A549 (cell line): ENCODE measurements at regions not wholly inside any gene's neighbourhood (a gene's known extent, or its start where the extent isn't known, plus 50 kb on each side); places are given as distances from the start of the nearest gene placed in this dataset.

Experiments used
- ATAC-seq, 2 experiments: fragments of 200-7000 bp in 1 of 2; fragments of >200 bp in 1 of 2; cut with Nextera tagmentation in 1 of 2; cut with Tn5 transposase in 1 of 2; 3 replicates each; pipeline versions ENCODE4 v1.8.0 to v1.9.1; 2018 to 2020; ENCODE audit warnings: mild to moderate bottlenecking in 1 of 2, moderate library complexity in 1 of 2
- CTCF ChIA-PET: fragments of 300-600 bp; sonication (Branson Sonifier 250); formaldehyde crosslinking; extraction: SDS; loops from one replicate; lab custom pipeline; 2021; ENCODE audit warnings: antibody characterized with exemption, inconsistent platforms; lab: Yijun Ruan, JAX
- POLR2A ChIA-PET: fragments of 350-600 bp; formaldehyde crosslinking; extraction: SDS; loops from one replicate; lab custom pipeline; 2021; ENCODE audit warnings: antibody characterized with exemption, inconsistent platforms; lab: Yijun Ruan, JAX
- DNase-seq, 2 experiments: peaks; one replicate each; pipeline versions ENCODE4 v3.0.0 to v3.0.0-alpha.2; 2011 to 2016; ENCODE audit warnings: low read depth in 1 of 2, low spot score in 1 of 2
- FAIRE-seq: peaks from 2 replicates; lab custom pipeline; 2011; peaks lifted over from hg19 to GRCh38; lab: Jason Lieb, UNC
- H3K27ac ChIP-seq, 2 experiments: fragments of >200 bp; sonication (Bioruptor Twin); formaldehyde crosslinking; 3 replicates each; pipeline ENCODE4 v1.5.1; 2016 to 2017
- H3K4me1 ChIP-seq: fragments of >200 bp; sonication (Bioruptor Twin); formaldehyde crosslinking; 3 replicates; pipeline ENCODE4 v1.6.1; 2016
- H3K4me2 ChIP-seq: fragments of >200 bp; sonication (Bioruptor Twin); formaldehyde crosslinking; 3 replicates; pipeline ENCODE4 v1.6.1; 2016
- H3K4me3 ChIP-seq: fragments of >200 bp; sonication (Bioruptor Twin); formaldehyde crosslinking; 3 replicates; pipeline ENCODE4 v1.5.1; 2016
- H3K9me3 ChIP-seq: fragments of >200 bp; sonication (Bioruptor Twin); formaldehyde crosslinking; 3 replicates; pipeline ENCODE4 v1.6.1; 2016
- ATOH8 ChIP-seq: fragments of 250-450 bp; sonication (Bioruptor Pico); IDR thresholded peaks from 2 replicates; pipeline ENCODE4 v1.5.0; 2020; ENCODE audit warnings: low read depth, mild to moderate bottlenecking, moderate library complexity
- CBX2 ChIP-seq: fragments of 200-600 bp; sonication (generic); IDR thresholded peaks from 2 replicates; pipeline ENCODE4 v1.6.1; 2016; ENCODE audit warnings: low read depth, mild to moderate bottlenecking, borderline replicate concordance
- CHD2 ChIP-seq: fragments of 150-350 bp; IDR thresholded peaks from 2 replicates; pipeline ENCODE4 v1.6.1; 2014; ENCODE audit warnings: low read length; ENCODE audit not compliant: partially characterized antibody
- EP300 ChIP-seq, 2 experiments: fragments of >200 bp; sonication (Bioruptor Twin); formaldehyde crosslinking; IDR thresholded peaks; 2 replicates in 1 of 2; 3 replicates in 1 of 2; pipeline ENCODE4 v1.6.1; 2016 to 2017
- FOSL2 ChIP-seq, 2 experiments: fragments of 450-650 bp in 1 of 2; fragments of >200 bp in 1 of 2; sonication (Bioruptor Twin) in 1 of 2; formaldehyde crosslinking; IDR thresholded peaks; 2 replicates each; pipeline versions ENCODE4 v1.5.0 to v1.6.1; 2016 to 2020; ENCODE audit warnings: mild to moderate bottlenecking in 1 of 2, moderate library complexity in 1 of 2
- HDAC2 ChIP-seq: fragments of 200-600 bp; sonication (generic); IDR thresholded peaks from 2 replicates; pipeline ENCODE4 v1.6.1; 2016
- HES2 ChIP-seq: fragments of >200 bp; sonication (Bioruptor Twin); formaldehyde crosslinking; IDR thresholded peaks from 2 replicates; pipeline ENCODE4 v1.6.1; 2016
- HMGXB4 ChIP-seq: fragments of 250-450 bp; sonication (Bioruptor Pico); IDR thresholded peaks from 2 replicates; pipeline ENCODE4 v1.5.0; 2021; ENCODE audit warnings: mild to moderate bottlenecking, moderate library complexity, borderline replicate concordance
- HOXA7 ChIP-seq: fragments of 250-450 bp; sonication (Bioruptor Pico); IDR thresholded peaks from 2 replicates; pipeline ENCODE4 v1.5.0; 2020; ENCODE audit warnings: mild to moderate bottlenecking, moderate library complexity
- HOXB5 ChIP-seq: fragments of 250-450 bp; sonication (Bioruptor Pico); IDR thresholded peaks from 2 replicates; pipeline ENCODE4 v1.5.0; 2020; ENCODE audit warnings: mild to moderate bottlenecking, moderate library complexity
- KDM1A ChIP-seq: fragments of 200-600 bp; sonication (generic); IDR thresholded peaks from 2 replicates; pipeline ENCODE4 v1.6.1; 2016; ENCODE audit warnings: low read depth, mild to moderate bottlenecking
- KDM5A ChIP-seq: fragments of 200-600 bp; sonication (generic); IDR thresholded peaks from 2 replicates; pipeline ENCODE4 v1.6.1; 2016; ENCODE audit warnings: antibody characterized with exemption, mild to moderate bottlenecking
- NR3C1 ChIP-seq: fragments of >200 bp; sonication (Bioruptor Twin); formaldehyde crosslinking; IDR thresholded peaks from 3 replicates; pipeline ENCODE4 v1.6.1; 2017
- PHF8 ChIP-seq: fragments of 200-600 bp; sonication (generic); IDR thresholded peaks from 2 replicates; pipeline ENCODE4 v1.6.1; 2016; ENCODE audit warnings: low read depth, mild to moderate bottlenecking, antibody characterized with exemption, moderate library complexity, borderline replicate concordance
- POLR2A ChIP-seq: IDR thresholded peaks from 2 replicates; pipeline ENCODE4 v1.6.1; 2012; ENCODE audit warnings: mild to moderate bottlenecking, low read length
- SMC3 ChIP-seq: fragments of >200 bp; sonication (Bioruptor Twin); formaldehyde crosslinking; IDR thresholded peaks from 3 replicates; pipeline ENCODE4 v1.6.1; 2018; ENCODE audit warnings: inconsistent platforms
- USF2 ChIP-seq: fragments of 450-650 bp; IDR thresholded peaks from 2 replicates; pipeline ENCODE4 v1.6.1; 2014; ENCODE audit warnings: antibody characterized with exemption
- WGBS: methylation state at CpG from one replicate; pipeline ENCODE4 v1.1.6; 2017; ENCODE audit errors: missing lambda C conversion rate; 5-methylcytosine and 5-hydroxymethylcytosine counted together
- TF ChIP-seq, protein P1 (sequence below): fragments of 150-350 bp; IDR thresholded peaks from 2 replicates; pipeline ENCODE4 v1.6.1; 2014; ENCODE audit warnings: low read depth, mild to moderate bottlenecking, low read length

- CTCF ChIA-PET, result no interaction called here
- Histone ChIP-seq H3K4me2 (no peak overlapping the region), H3K27ac (no peak overlapping the region)
- no peak for TF ChIP-seq NR3C1
- no peak for TF ChIP-seq KDM5A
- no peak for TF ChIP-seq FOSL2 (IDR thresholded peaks at IDR 0.05)
- no peak for TF ChIP-seq FOSL2 (CRISPR knock-in tag; IDR thresholded peaks at IDR 0.05)
- no peak for TF ChIP-seq ATOH8 (CRISPR knock-in tag)
- no peak for TF ChIP-seq POLR2A
- no peak for TF ChIP-seq HMGXB4
- TF ChIP-seq SMC3, result no peak
- no peak for TF ChIP-seq HDAC2
- no peak for TF ChIP-seq EP300 (IDR thresholded peaks at IDR 0.05)
- TF ChIP-seq KDM1A, result no peak
- TF ChIP-seq HES2, result no peak
- no peak for TF ChIP-seq HOXA7
- TF ChIP-seq HOXB5 (CRISPR knock-in tag), result no peak
- TF ChIP-seq, all 56 proteins: peak for 0
- H3K9me3 ChIP-seq, result no peaks in the 10 kb centered on the region
- POLR2A ChIA-PET, result no interaction called here
- DNase-seq, result no peak
- no peak for ATAC-seq
- H3K4me3 ChIP-seq, result no peak overlapping the region
- no peak for FAIRE-seq
- 60% methylated on average over 1 of the region's 1 CpG for WGBS
- no peaks in the 10 kb centered on the region for H3K4me1 ChIP-seq
These were observed 159.9 kb downstream of the ID4 start for GRCh38 chr6:19997104-19997503.

- CTCF ChIA-PET, result no interaction called here
- DNase-seq, result no peak
- Histone ChIP-seq H3K4me1 (no peaks in the 10 kb centered on the region), H3K4me3 (no peak overlapping the region), H3K4me2 (no peak overlapping the region), H3K9me3 (no peaks in the 10 kb centered on the region), H3K27ac (no peak overlapping the region)
- TF ChIP-seq, protein P1, sequence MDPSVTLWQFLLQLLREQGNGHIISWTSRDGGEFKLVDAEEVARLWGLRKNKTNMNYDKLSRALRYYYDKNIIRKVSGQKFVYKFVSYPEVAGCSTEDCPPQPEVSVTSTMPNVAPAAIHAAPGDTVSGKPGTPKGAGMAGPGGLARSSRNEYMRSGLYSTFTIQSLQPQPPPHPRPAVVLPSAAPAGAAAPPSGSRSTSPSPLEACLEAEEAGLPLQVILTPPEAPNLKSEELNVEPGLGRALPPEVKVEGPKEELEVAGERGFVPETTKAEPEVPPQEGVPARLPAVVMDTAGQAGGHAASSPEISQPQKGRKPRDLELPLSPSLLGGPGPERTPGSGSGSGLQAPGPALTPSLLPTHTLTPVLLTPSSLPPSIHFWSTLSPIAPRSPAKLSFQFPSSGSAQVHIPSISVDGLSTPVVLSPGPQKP, result no peak
- TF ChIP-seq CBX2 (no peak), PHF8 (no peak)
- FAIRE-seq, result no peak
- 36% methylated on average over 3 of the region's 3 CpGs for WGBS
- POLR2A ChIA-PET, result no interaction called here
- no peak for ATAC-seq
These were observed 161.4 kb downstream of the ID4 start for GRCh38 chr6:19998541-19998940.

DNA sequence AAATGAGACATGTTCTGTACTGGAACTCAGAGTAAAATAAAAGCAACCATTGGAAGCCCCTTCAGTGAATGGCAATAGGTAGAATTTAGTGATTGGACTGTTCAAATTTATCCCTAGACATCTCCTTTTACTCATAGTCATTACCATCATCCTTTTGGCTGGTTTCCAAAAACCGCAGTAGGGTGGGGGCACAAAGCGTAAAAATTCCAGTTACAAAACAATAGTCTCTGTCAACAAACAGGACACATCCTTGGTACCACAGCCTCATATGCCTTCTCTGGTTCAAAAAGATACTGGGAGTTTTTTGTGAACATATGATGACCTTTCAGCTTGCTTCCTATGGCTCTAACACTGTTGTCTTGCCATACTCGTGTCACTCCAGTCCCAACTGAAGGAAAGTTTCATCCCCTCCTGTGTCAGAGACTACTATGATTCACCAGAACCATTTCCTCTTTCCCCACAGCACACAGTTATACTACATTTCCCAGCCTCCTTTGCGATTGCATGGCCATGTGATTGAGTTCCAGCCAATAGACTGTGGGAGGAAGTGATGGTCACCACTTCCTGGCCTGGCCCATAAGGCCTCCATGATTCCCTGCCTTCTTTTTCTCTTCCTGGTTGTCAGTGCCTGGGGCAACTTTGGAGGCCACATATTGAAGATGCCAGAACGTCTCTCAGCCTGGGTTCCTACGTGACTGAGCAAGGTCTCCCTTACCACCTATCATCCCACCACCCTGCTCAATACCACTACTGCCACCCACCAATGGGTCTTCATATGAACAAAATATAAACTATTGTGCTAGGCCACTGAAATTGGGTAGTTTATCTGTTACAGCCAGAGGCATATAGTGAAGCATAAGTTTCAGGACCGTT, 162.4 kb downstream of the ID4 start:
- FAIRE-seq (no peak), DNase-seq (peak in 1 of 2 experiments; percentile 48), ATAC-seq (peak in 1 of 2 experiments; percentile 72; a peak in 3 of 6 replicates)
- WGBS, result 32% methylated on average over 6 of the region's 7 CpGs
- no peaks in the 10 kb centered on the region for H3K4me1 ChIP-seq
- peak; percentile 42; the same call in 1 of the 2 replicates for TF ChIP-seq USF2
- no peak for TF ChIP-seq CHD2
- no peak overlapping the region for H3K27ac ChIP-seq
- H3K4me3 ChIP-seq, result no peak overlapping the region
- H3K9me3 ChIP-seq, result no peaks in the 10 kb centered on the region
- ChIA-PET CTCF (no interaction called here), POLR2A (no interaction called here)
- H3K4me2 ChIP-seq, result no peak overlapping the region
